ENCODE measurements at regions not wholly inside any gene's neighbourhood (a gene's known extent, or its start where the extent isn't known, plus 50 kb on each side); places are given as distances from the start of the nearest gene placed in this dataset.

DNA sequence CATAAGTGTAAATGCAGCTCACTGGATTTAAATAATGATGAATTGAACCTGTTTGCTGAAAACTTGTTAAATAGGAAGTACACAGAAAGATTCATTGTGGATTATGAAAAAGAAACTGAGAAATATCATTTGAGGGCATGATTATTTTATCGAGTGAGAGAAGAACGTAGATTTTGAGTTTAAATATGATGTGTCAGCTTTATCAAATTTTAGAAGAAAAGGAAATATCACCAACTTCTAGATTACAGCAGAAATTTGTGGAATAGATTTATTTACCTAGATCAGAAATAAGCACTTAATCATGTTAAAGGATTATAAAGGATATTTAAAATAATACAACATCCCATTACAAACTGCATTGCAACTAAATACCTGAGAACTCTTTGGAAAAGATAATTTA is 315.5 kb downstream of the ZPLD1 start:
- H3K36me3 Mint-ChIP-seq (ENCODE audit: low read depth): no peaks in the 10 kb centered on the region

DNA sequence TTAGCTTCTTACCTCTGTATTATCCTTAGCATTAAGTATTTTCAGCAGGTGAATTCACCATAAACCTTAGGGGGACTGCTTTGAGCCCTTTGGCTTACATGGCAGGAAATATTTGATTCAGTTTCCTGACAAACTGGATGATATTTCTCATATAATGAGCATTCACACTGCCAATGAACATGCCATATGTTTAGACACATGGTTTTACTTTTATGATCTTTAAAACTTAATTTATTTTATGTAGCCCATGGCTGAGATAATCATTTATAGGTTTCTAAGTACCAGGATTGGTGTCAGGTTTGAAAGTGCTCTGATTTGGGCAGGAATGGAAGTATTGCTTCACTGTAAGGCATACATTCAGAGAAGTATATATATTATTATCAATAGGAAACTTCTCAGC is 319.1 kb downstream of the ZPLD1 start:
- H3K27me3 ChIP-seq (ENCODE audit: control insufficient read depth in 1 of 2, insufficient read depth in 2 of 2, low read length in 2 of 2): no peaks in the 10 kb centered on the region
- Mint-ChIP-seq H3K27ac (no peak overlapping the region), H3K4me1 (ENCODE audit: low read depth) (no peaks in the 10 kb centered on the region), H3K4me3 (no peak overlapping the region), H3K27me3 (no peaks in the 10 kb centered on the region), H3K9me3 (no peaks in the 10 kb centered on the region), H3K36me3 (ENCODE audit: low read depth) (no peaks in the 10 kb centered on the region)
- TF ChIP-seq, protein P1, sequence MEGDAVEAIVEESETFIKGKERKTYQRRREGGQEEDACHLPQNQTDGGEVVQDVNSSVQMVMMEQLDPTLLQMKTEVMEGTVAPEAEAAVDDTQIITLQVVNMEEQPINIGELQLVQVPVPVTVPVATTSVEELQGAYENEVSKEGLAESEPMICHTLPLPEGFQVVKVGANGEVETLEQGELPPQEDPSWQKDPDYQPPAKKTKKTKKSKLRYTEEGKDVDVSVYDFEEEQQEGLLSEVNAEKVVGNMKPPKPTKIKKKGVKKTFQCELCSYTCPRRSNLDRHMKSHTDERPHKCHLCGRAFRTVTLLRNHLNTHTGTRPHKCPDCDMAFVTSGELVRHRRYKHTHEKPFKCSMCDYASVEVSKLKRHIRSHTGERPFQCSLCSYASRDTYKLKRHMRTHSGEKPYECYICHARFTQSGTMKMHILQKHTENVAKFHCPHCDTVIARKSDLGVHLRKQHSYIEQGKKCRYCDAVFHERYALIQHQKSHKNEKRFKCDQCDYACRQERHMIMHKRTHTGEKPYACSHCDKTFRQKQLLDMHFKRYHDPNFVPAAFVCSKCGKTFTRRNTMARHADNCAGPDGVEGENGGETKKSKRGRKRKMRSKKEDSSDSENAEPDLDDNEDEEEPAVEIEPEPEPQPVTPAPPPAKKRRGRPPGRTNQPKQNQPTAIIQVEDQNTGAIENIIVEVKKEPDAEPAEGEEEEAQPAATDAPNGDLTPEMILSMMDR (IDR thresholded peaks at IDR 0.05): no peak
- no peak for DNase-seq
- no peaks in the 10 kb centered on the region for H3K4me1 ChIP-seq (ENCODE audit: insufficient read depth, low read length)
- ChIA-PET CTCF (no interaction called here), POLR2A (no interaction called here)
- no peak for ATAC-seq (ENCODE audit: poor library complexity)
- H3K36me3 ChIP-seq (ENCODE audit: insufficient read depth, low read length): no peaks in the 10 kb centered on the region
- H3K4me3 ChIP-seq (ENCODE audit: low read length): no peak overlapping the region
- H3K9me3 ChIP-seq (ENCODE audit: control insufficient read depth in 1 of 2, insufficient read depth in 1 of 2, low read length in 2 of 2): no peaks in the 10 kb centered on the region
- no peak overlapping the region for H3K27ac ChIP-seq (ENCODE audit: low read depth in 1 of 2, low read length in 2 of 2)
- intact Hi-C loops (cut with DNase I, micrococcal nuclease): no loop called here

More for the DNA sequence above, 315.5 kb downstream of the ZPLD1 start:
- TF ChIP-seq, protein P1 (IDR thresholded peaks at IDR 0.05): no peak
- H3K27me3 ChIP-seq (ENCODE audit: control insufficient read depth in 1 of 2, insufficient read depth in 2 of 2, low read length in 2 of 2): no peaks in the 10 kb centered on the region
- H3K4me1 ChIP-seq (ENCODE audit: insufficient read depth, low read length): no peaks in the 10 kb centered on the region
- no peak overlapping the region for H3K4me3 ChIP-seq (ENCODE audit: low read length)
- Mint-ChIP-seq H3K27me3 (no peaks in the 10 kb centered on the region), H3K27ac (no peak overlapping the region), H3K4me3 (no peak overlapping the region), H3K4me1 (ENCODE audit: low read depth) (no peaks in the 10 kb centered on the region), H3K9me3 (no peaks in the 10 kb centered on the region)
- POLR2A ChIA-PET: no interaction called here
- DNase-seq (no peak), ATAC-seq (ENCODE audit: poor library complexity) (no peak)
- H3K9me3 ChIP-seq (ENCODE audit: control insufficient read depth in 1 of 2, insufficient read depth in 1 of 2, low read length in 2 of 2): no peaks in the 10 kb centered on the region
- intact Hi-C loops (cut with DNase I, micrococcal nuclease): no loop called here
- CTCF ChIA-PET: no interaction called here
- no peak overlapping the region for H3K27ac ChIP-seq (ENCODE audit: low read depth in 1 of 2, low read length in 2 of 2)
- H3K36me3 ChIP-seq (ENCODE audit: insufficient read depth, low read length): no peaks in the 10 kb centered on the region

DNA sequence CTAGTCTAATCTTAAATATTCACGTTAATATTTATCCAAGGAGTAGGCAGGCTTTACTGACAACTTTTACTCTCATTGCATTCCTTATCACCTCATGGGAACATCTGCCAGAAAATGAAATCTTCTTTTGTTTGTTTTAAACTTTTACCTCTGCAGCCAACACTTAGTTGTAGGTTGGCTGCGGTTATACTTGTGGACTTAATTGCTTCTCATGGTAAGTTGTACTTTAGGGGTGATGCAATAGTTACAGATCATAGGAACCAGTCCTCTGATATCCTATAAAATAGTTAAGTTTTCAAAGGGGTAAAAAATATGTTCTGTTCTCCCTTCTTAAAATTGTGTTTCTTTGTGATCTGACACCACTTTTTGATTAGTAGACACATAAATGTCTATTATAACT is 321.9 kb downstream of the ZPLD1 start:
- Histone ChIP-seq H3K4me3 (ENCODE audit: low read length) (no peak overlapping the region), H3K9me3 (ENCODE audit: control insufficient read depth in 1 of 2, insufficient read depth in 1 of 2, low read length in 2 of 2) (no peaks in the 10 kb centered on the region), H3K36me3 (ENCODE audit: insufficient read depth, low read length) (no peaks in the 10 kb centered on the region), H3K4me1 (ENCODE audit: insufficient read depth, low read length) (no peaks in the 10 kb centered on the region), H3K27ac (ENCODE audit: low read depth in 1 of 2, low read length in 2 of 2) (no peak overlapping the region), H3K27me3 (ENCODE audit: control insufficient read depth in 1 of 2, insufficient read depth in 2 of 2, low read length in 2 of 2) (no peaks in the 10 kb centered on the region)
- intact Hi-C loops (cut with DNase I, micrococcal nuclease): no loop called here
- no peak overlapping the region for H3K4me3 Mint-ChIP-seq
- ATAC-seq (ENCODE audit: poor library complexity): no peak
- H3K27ac Mint-ChIP-seq: no peak overlapping the region
- H3K27me3 Mint-ChIP-seq: no peaks in the 10 kb centered on the region
- H3K9me3 Mint-ChIP-seq: peaks cover 4% of the 10 kb centered on the region
- ChIA-PET POLR2A (no interaction called here), CTCF (no interaction called here)
- no peak for DNase-seq
- no peaks in the 10 kb centered on the region for H3K36me3 Mint-ChIP-seq (ENCODE audit: low read depth)
- TF ChIP-seq, protein P1 (IDR thresholded peaks at IDR 0.05): no peak
- no peaks in the 10 kb centered on the region for H3K4me1 Mint-ChIP-seq (ENCODE audit: low read depth)
